ENCODE measurements at regions not wholly inside any gene's neighbourhood (a gene's known extent, or its start where the extent isn't known, plus 50 kb on each side); places are given as distances from the start of the nearest gene placed in this dataset.

DNA sequence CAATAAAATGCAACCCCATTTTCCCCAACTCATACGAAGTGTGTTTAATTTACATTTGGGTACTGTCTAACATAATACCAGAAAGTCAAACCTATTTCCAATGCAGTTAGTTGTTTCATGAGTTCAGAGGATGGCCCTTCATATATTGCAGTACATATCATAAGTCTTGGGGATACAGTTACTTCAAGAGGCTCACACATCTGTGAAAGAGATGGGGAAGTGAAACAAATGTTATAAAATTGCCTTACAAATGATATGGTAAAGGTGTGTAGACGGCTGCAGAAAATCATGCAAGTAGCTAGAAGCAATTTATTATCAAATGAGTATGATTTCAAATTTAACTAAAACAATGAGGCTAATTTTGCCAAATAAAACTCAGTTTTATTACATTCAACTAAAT lies 219.0 kb upstream of the CDH12 start:
- Histone ChIP-seq H3K36me3 (no peaks in the 10 kb centered on the region), H3K4me3 (no peak overlapping the region), H3K27me3 (no peaks in the 10 kb centered on the region), H3K9me3 (no peaks in the 10 kb centered on the region), H3K27ac (no peak overlapping the region), H3K4me1 (no peaks in the 10 kb centered on the region)
- 69 to 70% methylated on average over 2 of the region's 2 CpGs for WGBS, 2 donors
- TF ChIP-seq EP300 (IDR thresholded peaks at IDR 0.05) (no peak), POLR2A (IDR thresholded peaks at IDR 0.05) (no peak)
- TF ChIP-seq, protein P1, sequence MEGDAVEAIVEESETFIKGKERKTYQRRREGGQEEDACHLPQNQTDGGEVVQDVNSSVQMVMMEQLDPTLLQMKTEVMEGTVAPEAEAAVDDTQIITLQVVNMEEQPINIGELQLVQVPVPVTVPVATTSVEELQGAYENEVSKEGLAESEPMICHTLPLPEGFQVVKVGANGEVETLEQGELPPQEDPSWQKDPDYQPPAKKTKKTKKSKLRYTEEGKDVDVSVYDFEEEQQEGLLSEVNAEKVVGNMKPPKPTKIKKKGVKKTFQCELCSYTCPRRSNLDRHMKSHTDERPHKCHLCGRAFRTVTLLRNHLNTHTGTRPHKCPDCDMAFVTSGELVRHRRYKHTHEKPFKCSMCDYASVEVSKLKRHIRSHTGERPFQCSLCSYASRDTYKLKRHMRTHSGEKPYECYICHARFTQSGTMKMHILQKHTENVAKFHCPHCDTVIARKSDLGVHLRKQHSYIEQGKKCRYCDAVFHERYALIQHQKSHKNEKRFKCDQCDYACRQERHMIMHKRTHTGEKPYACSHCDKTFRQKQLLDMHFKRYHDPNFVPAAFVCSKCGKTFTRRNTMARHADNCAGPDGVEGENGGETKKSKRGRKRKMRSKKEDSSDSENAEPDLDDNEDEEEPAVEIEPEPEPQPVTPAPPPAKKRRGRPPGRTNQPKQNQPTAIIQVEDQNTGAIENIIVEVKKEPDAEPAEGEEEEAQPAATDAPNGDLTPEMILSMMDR (IDR thresholded peaks at IDR 0.05) = no peak
- no peak for DNase-seq (ENCODE audit: low spot score in 2 of 2)

GRCh38 chr5:23071682-23072081 lies 218.5 kb upstream of the CDH12 start:
- 50 to 67% methylated on average over 3 of the region's 3 CpGs for WGBS, 2 donors
- TF ChIP-seq EP300 (IDR thresholded peaks at IDR 0.05) (no peak), POLR2A (IDR thresholded peaks at IDR 0.05) (no peak)
- Histone ChIP-seq H3K27me3 (no peaks in the 10 kb centered on the region), H3K4me3 (no peak overlapping the region), H3K4me1 (no peaks in the 10 kb centered on the region), H3K27ac (no peak overlapping the region), H3K9me3 (no peaks in the 10 kb centered on the region), H3K36me3 (no peaks in the 10 kb centered on the region)
- no peak for DNase-seq (ENCODE audit: low spot score in 2 of 2)

GRCh38 chr5:23064710-23065109 lies 211.6 kb upstream of the CDH12 start:
- Histone ChIP-seq H3K9me3 (no peaks in the 10 kb centered on the region), H3K27me3 (no peaks in the 10 kb centered on the region), H3K27ac (no peak overlapping the region), H3K4me1 (no peaks in the 10 kb centered on the region), H3K36me3 (no peaks in the 10 kb centered on the region), H3K4me3 (no peak overlapping the region)
- DNase-seq (ENCODE audit: low spot score in 2 of 2) = no peak
- TF ChIP-seq POLR2A (IDR thresholded peaks at IDR 0.05) = no peak
- TF ChIP-seq, protein P1 (IDR thresholded peaks at IDR 0.05) = no peak
- WGBS, 2 donors = 82 to 92% methylated on average over 3 of the region's 3 CpGs

DNA sequence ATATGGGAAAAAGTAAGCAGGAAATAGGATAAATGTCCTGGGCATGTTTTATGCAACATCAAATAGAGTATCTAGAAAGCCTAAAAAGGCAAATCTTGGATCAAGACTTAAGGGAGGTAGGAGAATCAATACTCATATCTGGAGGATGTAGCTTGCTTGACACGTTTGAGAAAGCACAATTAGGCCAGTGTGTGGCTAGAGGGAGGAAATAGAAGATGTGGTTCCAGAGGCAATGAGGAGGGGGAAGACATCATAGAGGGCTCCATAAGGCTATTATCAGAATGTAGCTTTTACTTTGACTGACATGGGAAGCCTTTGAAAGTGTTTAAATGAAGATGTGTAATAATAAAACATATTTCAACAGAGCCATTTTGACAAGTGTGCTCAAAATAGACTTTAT lies 200.7 kb upstream of the CDH12 start:
- 5 to 20% methylated on average over 1 of the region's 1 CpG for WGBS, 2 donors
- no peaks in the 10 kb centered on the region for H3K36me3 ChIP-seq
- H3K4me1 ChIP-seq = no peaks in the 10 kb centered on the region
- no peak overlapping the region for H3K27ac ChIP-seq
- no peak for DNase-seq (ENCODE audit: low spot score in 2 of 2)
- no peaks in the 10 kb centered on the region for H3K27me3 ChIP-seq
- no peak overlapping the region for H3K4me3 ChIP-seq
- TF ChIP-seq POLR2A (IDR thresholded peaks at IDR 0.05) = no peak
- TF ChIP-seq, protein P1 (IDR thresholded peaks at IDR 0.05) = no peak
- H3K9me3 ChIP-seq = no peaks in the 10 kb centered on the region

DNA sequence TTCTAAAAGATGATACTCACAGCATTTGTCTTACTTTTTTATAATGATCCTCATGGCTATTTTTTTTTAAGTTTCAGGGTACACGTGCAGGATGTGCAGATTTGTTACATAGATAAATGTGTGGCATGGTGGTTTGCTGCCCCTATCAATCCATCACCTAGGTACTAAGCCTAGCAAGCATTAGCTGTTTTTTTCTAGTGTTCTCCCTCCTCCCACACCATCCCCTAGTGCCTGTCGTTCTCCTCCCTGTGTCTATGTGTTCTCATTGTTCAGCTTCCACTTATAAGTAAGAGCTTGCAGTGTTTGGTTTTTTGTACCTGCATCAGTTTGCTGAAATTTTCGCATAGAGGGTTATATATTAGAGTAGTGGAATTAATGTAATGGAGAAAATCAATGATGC lies 189.1 kb upstream of the CDH12 start:
- TF ChIP-seq, protein P1 (IDR thresholded peaks at IDR 0.05) = no peak
- TF ChIP-seq EP300 (IDR thresholded peaks at IDR 0.05) (no peak), POLR2A (IDR thresholded peaks at IDR 0.05) (no peak)
- Histone ChIP-seq H3K27me3 (no peaks in the 10 kb centered on the region), H3K4me3 (no peak overlapping the region), H3K36me3 (no peaks in the 10 kb centered on the region), H3K27ac (no peak overlapping the region), H3K4me1 (no peaks in the 10 kb centered on the region), H3K9me3 (no peaks in the 10 kb centered on the region)
- no peak for DNase-seq (ENCODE audit: low spot score in 2 of 2)
- 32 to 35% methylated on average over 3 of the region's 3 CpGs for WGBS, 2 donors

DNA sequence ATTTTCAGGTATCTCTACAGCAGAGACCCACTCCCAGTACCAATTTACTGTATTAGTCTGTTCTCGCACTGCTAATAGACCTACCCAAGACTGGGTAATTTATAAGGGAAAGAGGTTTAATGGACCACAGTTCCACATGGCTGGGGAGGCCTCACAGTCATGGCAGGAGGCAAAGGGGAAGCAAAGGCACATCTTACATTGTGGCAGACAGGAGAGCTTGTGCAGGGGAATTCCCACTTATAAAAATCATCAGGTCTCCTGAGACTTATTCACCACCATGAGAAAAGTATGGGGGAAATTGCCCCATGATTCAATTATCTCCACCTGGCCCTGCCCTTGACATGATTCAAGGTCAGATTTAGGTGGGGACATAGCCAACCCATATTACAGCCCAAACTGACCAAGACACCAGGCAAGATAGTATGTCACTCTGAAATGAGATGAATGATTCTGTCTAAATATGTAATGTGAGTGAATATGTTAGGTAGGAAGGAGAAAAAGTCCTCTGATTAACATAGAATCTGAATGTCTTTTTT lies 182.5 kb upstream of the CDH12 start:
- H3K36me3 ChIP-seq = no peaks in the 10 kb centered on the region
- H3K27me3 ChIP-seq = no peaks in the 10 kb centered on the region
- DNase-seq (ENCODE audit: low spot score in 2 of 2) = no peak
- WGBS, 2 donors = 48 to 64% methylated on average over 1 of the region's 1 CpG
- no peaks in the 10 kb centered on the region for H3K4me1 ChIP-seq
- H3K4me3 ChIP-seq = no peak overlapping the region
- H3K9me3 ChIP-seq = peaks cover 0 to 7% (median 0%) of the 10 kb centered on the region in 4 donors
- TF ChIP-seq, protein P1 (IDR thresholded peaks at IDR 0.05) = no peak
- TF ChIP-seq POLR2A (IDR thresholded peaks at IDR 0.05) = no peak
- no peak for TF ChIP-seq EP300 (IDR thresholded peaks at IDR 0.05)
- H3K27ac ChIP-seq = no peak overlapping the region
